GM18511 (cell line): ENCODE measurements at regions not wholly inside any gene's neighbourhood (a gene's known extent, or its start where the extent isn't known, plus 50 kb on each side); places are given as distances from the start of the nearest gene placed in this dataset.

Source experiments
- ATAC-seq: cut with Tn5 transposase; IDR thresholded peaks from one replicate; pipeline ENCODE4 v1.9.1; 2021; ENCODE audit warnings: mild to moderate bottlenecking, moderate library complexity; ENCODE audit not compliant: unreplicated experiment

DNA sequence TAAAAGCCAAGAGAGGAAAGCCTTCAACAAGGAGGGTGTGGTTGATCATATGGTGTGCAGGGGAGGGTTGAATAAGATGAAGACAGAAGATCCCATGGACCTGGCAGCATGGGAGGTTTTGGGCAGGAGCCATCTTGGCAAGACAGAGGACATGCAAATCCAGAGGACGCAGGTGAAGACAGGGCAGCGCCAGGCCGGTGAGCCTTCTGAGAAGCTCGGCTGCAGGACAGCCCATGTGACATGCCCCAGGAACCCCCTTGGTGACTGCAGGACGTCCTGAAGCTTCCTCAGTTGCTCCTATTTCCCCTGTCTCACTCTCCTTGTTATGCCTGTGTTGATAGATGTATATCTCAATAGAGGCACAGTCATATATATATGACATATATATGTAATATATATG lies 159.4 kb downstream of the GADD45G start:
- no peak for ATAC-seq

DNA sequence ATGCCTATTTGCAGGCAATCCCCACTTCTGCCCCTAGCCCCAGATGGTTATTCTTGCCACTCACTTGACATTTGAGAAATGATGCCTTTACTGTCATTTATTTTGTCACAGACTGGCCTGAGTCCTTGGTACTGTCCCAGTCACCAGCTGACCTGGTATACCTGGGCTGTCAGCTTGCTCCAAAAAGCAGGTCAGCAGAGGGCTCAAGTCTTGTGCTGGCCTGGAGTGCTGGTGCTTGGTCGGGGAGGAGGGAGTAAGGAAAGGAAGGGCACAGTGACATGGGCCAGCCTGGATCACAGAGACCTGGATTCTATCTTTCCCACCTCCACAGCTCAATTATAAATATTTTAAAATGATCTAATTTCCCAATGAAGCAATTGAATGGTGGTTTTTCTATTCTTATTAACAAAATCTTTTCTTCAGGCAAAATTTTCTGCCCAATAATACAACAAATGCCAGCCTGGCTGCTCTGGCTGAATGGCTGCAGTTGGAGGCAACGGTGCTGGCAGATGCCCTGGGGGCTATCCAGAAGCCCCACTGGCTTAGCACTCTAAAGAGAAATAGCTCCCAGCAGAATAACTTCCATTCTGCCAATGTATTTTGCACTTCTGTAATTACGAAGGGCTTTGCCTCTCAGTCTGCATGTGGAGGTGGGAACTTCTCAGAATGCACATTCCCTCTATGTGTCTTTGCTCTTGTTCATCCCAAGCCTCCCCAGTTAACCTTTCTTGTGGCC lies 160.6 kb downstream of the GADD45G start:
- ATAC-seq: no peak

- no peak for ATAC-seq
Measured at GRCh38 chr9:89766991-89767390, 162.2 kb downstream of the GADD45G start.

DNA sequence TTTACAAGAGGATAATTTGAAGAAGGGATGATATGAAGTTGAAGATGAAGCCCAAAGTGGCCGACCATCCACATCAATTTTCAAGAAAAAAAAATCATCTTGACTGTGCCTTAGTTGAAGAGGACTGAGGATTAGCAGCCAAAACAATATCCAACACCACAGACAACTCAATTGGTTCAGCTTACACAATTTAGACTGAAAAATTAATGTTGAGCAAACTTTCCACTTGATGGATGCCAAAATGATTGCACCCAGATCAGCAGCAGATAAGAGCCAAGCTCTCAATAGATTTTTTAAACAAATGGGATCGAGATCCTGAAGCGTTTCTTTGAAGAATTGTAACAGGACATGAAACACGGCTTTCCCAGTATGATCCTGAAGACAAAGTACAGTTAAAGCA lies 163.2 kb downstream of the GADD45G start:
- no peak for ATAC-seq

DNA sequence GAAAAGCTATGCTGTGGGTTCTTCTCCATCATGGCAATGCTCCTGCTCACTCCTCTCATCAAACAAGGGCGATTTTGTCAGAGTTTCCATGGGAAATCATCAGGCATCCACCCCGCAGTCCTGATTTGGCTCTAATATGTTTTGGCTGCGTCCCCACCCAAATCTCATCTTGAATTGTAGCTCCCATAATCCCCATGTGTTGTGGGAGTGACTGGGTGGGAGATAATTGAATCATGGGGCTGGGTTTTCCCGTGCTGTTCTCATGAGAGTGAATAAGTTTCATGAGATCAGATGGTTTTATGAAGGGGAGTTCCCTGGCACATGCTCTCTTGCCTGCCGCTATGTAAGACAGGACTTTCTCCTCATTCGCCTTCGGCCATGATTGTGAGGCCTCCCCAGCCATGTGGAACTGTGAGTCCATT lies 163.8 kb downstream of the GADD45G start:
- ATAC-seq: no peak

- ATAC-seq: no peak
Measured at GRCh38 chr9:89770531-89771174, 165.8 kb downstream of the GADD45G start.

- no peak for ATAC-seq
Measured at GRCh38 chr9:89771205-89771604, 166.4 kb downstream of the GADD45G start.

DNA sequence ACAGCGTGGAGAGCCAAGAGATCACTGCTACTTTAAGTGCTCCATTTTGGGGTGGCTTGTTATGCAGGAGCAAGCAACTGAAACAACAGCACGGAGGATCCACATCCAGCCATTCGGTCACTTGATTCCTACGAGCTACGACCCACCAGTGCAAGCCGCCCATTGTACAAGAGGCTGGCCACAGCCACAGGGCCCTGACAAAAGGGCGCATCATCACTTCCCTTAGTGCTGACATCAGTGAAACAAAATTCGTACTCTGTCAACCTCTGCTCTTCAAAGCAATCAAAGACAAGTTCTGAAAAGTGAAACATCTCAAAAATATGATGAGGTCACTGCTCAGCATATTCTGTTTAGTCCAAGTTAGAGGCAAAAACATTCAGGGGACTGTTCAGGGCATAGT lies 168.4 kb downstream of the GADD45G start:
- no peak for ATAC-seq

DNA sequence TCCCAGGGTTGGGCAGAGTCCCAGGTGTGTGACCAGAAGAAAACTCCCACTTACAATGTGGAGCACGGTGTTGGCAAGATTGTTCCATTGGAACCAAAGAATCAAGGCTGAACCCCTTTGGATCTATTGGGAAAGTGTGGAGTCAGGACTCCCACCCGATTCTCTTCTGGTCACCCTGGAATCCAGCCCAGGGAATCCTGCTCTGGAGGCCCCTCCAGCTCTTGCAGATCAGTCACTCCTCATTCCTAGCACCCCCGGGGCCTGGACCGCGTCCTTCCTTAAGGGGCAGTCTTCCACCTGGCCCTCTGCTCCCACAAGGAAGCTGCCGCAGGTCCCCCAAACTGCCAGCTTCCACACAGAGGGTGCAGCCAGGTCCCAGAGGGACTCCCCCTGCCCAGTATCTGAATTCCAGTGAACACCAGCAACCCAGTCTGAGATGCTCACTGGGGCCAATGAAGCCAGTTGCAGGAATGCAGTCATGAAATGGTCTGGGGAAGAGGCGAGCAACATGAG lies 170.1 kb downstream of the GADD45G start:
- ATAC-seq: no peak

DNA sequence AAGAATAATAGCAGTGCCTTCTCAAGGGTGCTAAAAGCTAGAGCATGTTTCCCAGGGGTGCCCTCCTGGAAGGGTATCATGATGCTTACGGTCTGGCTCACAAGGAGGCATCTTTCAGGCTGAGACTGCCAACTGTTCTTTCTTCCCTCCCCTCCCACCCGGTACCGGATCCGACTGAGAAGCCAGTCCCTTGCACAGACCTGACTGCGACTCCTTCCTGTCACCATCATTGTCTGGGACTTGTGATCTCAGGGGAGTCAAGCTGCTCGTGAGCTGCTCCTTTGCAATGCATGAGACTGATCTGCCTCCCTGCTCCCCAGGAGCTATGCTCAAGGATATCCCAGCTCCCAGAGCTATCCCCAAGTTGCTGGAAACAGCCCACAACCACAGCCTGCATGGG lies 170.8 kb downstream of the GADD45G start:
- ATAC-seq: no peak

- no peak for ATAC-seq
Measured at GRCh38 chr9:89776795-89777525, 172.1 kb downstream of the GADD45G start.

- no peak for ATAC-seq
Measured at GRCh38 chr9:89777544-89777943, 172.7 kb downstream of the GADD45G start.

DNA sequence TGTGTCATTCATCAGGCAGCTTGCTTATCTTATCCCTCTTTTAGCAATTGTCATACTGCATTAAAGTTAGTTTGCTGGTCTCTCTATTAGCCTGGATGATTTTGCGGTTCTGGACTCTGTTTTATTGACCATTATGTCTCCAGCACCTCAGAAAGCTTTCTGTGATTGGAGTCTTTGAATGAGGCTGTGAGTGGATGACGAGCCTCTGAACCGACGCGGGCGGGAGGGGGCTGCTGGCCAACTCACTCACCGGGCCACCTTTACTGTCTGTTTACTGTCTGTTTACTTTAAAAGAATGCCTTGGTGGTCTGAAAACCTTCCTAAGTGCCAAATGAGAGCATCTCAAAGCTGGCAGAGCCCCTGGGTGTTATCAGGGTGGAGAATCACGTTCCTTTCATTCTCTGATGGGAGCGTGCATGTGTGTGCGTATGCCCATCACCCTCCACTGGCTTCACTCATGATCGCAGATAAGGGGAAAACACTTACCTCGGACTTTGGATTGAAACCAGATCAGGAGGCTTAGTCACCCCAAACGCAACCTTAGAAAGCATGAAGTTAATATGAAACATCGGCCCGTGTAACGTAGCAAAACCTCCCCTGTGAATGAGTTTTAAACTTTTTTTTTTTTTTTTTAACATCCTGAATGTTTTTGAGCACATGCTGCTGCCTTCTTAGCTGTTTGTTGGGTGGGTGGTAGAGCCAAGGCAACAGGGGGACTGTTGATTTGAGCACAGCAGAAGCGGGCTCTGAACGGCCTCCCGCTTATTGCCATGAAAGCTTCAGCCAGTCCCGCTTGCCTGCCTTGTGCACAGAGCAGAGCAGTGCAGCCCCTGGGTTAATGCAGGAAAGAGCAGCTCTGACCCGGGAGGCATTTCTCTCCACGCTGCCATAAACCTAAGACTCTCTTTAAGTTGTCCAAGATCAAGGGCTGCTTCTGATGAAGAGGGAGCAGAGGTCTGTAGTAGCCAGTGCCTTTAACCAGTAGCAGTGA lies 173.6 kb downstream of the GADD45G start:
- ATAC-seq: no peak

DNA sequence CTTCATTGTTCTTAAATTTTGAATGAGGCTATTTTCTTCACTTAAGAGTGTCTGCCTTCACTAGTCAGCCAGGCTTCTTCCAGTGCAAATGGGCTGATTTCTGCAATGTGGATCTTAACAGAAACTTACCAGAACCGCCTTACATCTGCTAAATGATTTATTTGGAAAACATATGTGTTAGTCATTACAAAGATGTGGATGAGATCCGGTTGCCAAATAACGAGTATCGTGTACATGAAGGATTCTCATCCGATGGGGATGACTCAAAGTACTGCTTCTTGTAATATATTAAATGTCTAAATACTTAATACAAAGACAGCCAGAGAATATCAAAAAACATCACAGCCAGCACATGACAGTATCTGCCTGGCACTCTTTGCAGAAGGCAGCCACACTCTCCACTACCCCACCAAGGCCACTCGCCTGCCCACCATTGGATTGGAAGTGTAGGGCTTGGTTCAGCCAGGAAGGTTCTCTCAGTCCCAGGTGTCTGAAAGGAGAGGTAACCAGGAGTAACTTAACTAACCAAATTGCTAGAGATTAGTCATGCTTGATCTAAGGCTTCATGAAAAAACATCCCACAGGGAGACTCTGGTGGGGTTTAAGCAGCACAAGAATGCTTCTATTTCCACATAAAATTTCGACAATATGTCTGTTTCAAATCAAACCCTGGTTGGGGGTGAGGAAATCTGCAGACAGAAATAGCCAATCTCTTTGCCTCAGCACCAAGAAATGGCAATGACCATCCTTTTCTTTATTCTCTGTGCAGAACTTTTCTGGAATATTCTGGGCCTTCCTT lies 174.8 kb downstream of the GADD45G start:
- no peak for ATAC-seq

- no peak for ATAC-seq
Measured at GRCh38 chr9:89780959-89781358, 176.1 kb downstream of the GADD45G start.

DNA sequence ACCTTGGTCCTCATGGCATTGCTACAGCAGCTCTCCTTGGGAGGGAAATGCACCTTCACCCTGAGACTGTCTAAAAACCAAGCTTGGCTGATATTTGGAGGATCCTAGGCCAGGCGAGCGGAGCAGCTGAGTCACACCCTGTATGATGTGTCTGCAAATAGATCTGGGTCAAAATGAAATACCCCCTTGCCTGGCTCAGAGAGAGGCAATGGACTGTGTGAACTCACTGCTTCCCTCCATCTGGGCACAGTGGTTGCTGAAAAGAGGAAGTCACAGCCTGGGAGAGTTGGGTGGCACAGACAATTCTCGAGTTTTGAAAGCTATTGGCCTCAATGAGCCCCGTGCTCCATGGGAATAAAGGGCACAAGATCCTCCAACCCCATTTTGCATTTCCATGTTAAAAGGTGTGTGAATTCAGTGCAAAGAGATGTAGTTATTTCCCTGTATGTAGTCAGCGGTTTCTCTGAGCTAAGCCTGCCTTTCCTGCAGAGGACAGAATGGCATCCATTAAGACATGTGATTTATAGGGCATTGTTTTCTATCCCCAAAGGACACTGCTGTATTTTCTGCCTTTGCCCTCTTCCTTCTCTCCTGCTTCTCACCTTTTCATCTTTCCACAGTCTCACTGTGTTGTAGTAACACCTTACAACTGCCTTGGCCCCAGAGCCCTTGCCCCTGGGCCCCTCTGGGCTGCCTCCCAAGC lies 177.2 kb downstream of the GADD45G start:
- ATAC-seq: peak; percentile 91

GRCh38 chr9:89786655-89787054 lies 181.8 kb downstream of the GADD45G start:
- ATAC-seq: no peak

- no peak for ATAC-seq
Measured at GRCh38 chr9:89787595-89787994, 182.8 kb downstream of the GADD45G start.

- ATAC-seq: no peak
Measured at GRCh38 chr9:89788434-89788833, 183.6 kb downstream of the GADD45G start.
